KMS-11 (cell line): ENCODE measurements at regions not wholly inside any gene's neighbourhood (a gene's known extent, or its start where the extent isn't known, plus 50 kb on each side); places are given as distances from the start of the nearest gene placed in this dataset.

Experiments
- H2AFZ ChIP-seq: fragments of 200-600 bp; sonication (generic); 2 replicates; pipeline ENCODE4 v1.6.1; 2016; ENCODE audit warnings: antibody characterized with exemption, mixed run types, low read depth
- H3K27ac ChIP-seq: fragments of 200-600 bp; sonication (generic); 2 replicates; pipeline ENCODE4 v1.6.1; 2016; ENCODE audit warnings: mild to moderate bottlenecking, mixed run types
- H3K27me3 ChIP-seq: fragments of 200-600 bp; sonication (generic); 2 replicates; pipeline ENCODE4 v1.6.1; 2017; ENCODE audit warnings: mild to moderate bottlenecking, low read depth, mixed run types, moderate library complexity; ENCODE audit not compliant: insufficient read depth
- H3K36me3 ChIP-seq: fragments of 200-600 bp; sonication (generic); 2 replicates; pipeline ENCODE4 v1.6.1; 2017; ENCODE audit warnings: mild to moderate bottlenecking, mixed run types; ENCODE audit not compliant: insufficient read depth
- H3K4me1 ChIP-seq: fragments of 200-600 bp; sonication (generic); 2 replicates; pipeline ENCODE4 v1.6.1; 2016; ENCODE audit warnings: mild to moderate bottlenecking, low read depth, mixed run types; ENCODE audit not compliant: poor library complexity, severe bottlenecking
- H3K4me2 ChIP-seq: fragments of 200-600 bp; sonication (generic); 2 replicates; pipeline ENCODE4 v1.7.0; 2016; ENCODE audit warnings: mild to moderate bottlenecking, mixed run types
- H3K4me3 ChIP-seq: fragments of 200-600 bp; sonication (generic); IDR thresholded peaks from 2 replicates; pipeline ENCODE4 v1.6.1; 2017; ENCODE audit warnings: low read depth, low read length, mixed read lengths; ENCODE audit not compliant: insufficient read depth
- H3K79me2 ChIP-seq: fragments of 200-600 bp; sonication (generic); 2 replicates; pipeline ENCODE4 v1.6.1; 2016; ENCODE audit warnings: low read depth, mixed run types; ENCODE audit not compliant: insufficient read depth
- H3K9ac ChIP-seq: fragments of 200-600 bp; sonication (generic); 2 replicates; pipeline ENCODE4 v1.6.1; 2016; ENCODE audit warnings: mild to moderate bottlenecking, mixed run types
- H4K20me1 ChIP-seq: fragments of 200-600 bp; sonication (generic); 2 replicates; pipeline ENCODE4 v1.6.1; 2016; ENCODE audit warnings: mild to moderate bottlenecking, mixed run types; ENCODE audit not compliant: insufficient read depth
- TF ChIP-seq, protein P1 (sequence below): fragments of 200-600 bp; sonication (generic); conservative IDR thresholded peaks from 2 replicates; pipeline ENCODE4 v1.6.1; 2017; ENCODE audit warnings: low read depth, mild to moderate bottlenecking, antibody characterized with exemption, low read length, moderate library complexity, mixed read lengths

GRCh38 chrX:122092978-122093377 is 1045.6 kb downstream of the GLUD2 start:
- Histone ChIP-seq H4K20me1 (no peaks in the 10 kb centered on the region), H3K27ac (no peak overlapping the region), H3K4me3 (no peak overlapping the region), H3K27me3 (no peaks in the 10 kb centered on the region), H3K36me3 (no peaks in the 10 kb centered on the region), H3K79me2 (no peaks in the 10 kb centered on the region), H3K9ac (no peak overlapping the region), H3K4me2 (no peak overlapping the region), H2AFZ (no peak overlapping the region), H3K4me1 (no peaks in the 10 kb centered on the region)
- TF ChIP-seq, protein P1, sequence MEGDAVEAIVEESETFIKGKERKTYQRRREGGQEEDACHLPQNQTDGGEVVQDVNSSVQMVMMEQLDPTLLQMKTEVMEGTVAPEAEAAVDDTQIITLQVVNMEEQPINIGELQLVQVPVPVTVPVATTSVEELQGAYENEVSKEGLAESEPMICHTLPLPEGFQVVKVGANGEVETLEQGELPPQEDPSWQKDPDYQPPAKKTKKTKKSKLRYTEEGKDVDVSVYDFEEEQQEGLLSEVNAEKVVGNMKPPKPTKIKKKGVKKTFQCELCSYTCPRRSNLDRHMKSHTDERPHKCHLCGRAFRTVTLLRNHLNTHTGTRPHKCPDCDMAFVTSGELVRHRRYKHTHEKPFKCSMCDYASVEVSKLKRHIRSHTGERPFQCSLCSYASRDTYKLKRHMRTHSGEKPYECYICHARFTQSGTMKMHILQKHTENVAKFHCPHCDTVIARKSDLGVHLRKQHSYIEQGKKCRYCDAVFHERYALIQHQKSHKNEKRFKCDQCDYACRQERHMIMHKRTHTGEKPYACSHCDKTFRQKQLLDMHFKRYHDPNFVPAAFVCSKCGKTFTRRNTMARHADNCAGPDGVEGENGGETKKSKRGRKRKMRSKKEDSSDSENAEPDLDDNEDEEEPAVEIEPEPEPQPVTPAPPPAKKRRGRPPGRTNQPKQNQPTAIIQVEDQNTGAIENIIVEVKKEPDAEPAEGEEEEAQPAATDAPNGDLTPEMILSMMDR = 0 out of 2 replicates have a peak, but pooled peaks have one; percentile 23

GRCh38 chrX:122094611-122095010 is 1047.2 kb downstream of the GLUD2 start:
- H3K79me2 ChIP-seq = no peaks in the 10 kb centered on the region

GRCh38 chrX:122113376-122113775 is 1066.0 kb downstream of the GLUD2 start:
- no peak overlapping the region for H3K4me3 ChIP-seq
- H3K9ac ChIP-seq = no peak overlapping the region
- H3K27ac ChIP-seq = no peak overlapping the region
- H2AFZ ChIP-seq = no peak overlapping the region
- no peaks in the 10 kb centered on the region for H4K20me1 ChIP-seq
- no peaks in the 10 kb centered on the region for H3K79me2 ChIP-seq
- H3K4me1 ChIP-seq = no peaks in the 10 kb centered on the region
- H3K27me3 ChIP-seq = no peaks in the 10 kb centered on the region
- no peak overlapping the region for H3K4me2 ChIP-seq
- TF ChIP-seq, protein P1 = no peak
- no peaks in the 10 kb centered on the region for H3K36me3 ChIP-seq

More at GRCh38 chrX:122094611-122095010, 1047.2 kb downstream of the GLUD2 start:
- H4K20me1 ChIP-seq = no peaks in the 10 kb centered on the region
- no peak overlapping the region for H2AFZ ChIP-seq
- no peak overlapping the region for H3K4me3 ChIP-seq
- H3K9ac ChIP-seq = no peak overlapping the region
- no peak overlapping the region for H3K4me2 ChIP-seq
- H3K4me1 ChIP-seq = no peaks in the 10 kb centered on the region
- H3K27ac ChIP-seq = no peak overlapping the region
- no peaks in the 10 kb centered on the region for H3K27me3 ChIP-seq
- TF ChIP-seq, protein P1 = no peak
- H3K36me3 ChIP-seq = no peaks in the 10 kb centered on the region

DNA sequence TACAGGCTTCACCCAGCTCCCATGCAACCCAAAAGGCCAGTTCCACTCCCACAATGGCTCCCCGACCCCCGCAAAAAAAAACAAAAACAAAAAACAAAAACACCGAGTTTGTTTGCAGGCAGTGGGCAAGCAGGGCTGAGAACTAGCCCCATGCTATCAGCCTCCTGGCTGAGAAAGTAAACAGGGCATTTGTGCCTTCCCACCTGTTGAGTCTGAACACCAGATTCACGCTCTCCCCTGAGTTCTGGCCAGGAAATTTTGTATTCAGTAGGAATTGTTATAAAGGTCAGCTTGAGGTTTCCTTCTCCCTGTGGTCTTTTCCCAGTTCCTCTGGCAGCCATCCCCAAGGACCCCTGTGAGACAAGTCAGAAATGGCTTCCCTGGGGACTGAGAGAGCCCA is 1066.5 kb downstream of the GLUD2 start:
- TF ChIP-seq, protein P1 = no peak
- no peaks in the 10 kb centered on the region for H3K4me1 ChIP-seq
- H3K79me2 ChIP-seq = no peaks in the 10 kb centered on the region
- no peak overlapping the region for H2AFZ ChIP-seq
- no peak overlapping the region for H3K4me2 ChIP-seq
- H3K27me3 ChIP-seq = no peaks in the 10 kb centered on the region
- no peak overlapping the region for H3K4me3 ChIP-seq
- no peaks in the 10 kb centered on the region for H3K36me3 ChIP-seq
- no peak overlapping the region for H3K27ac ChIP-seq
- no peak overlapping the region for H3K9ac ChIP-seq
- H4K20me1 ChIP-seq = no peaks in the 10 kb centered on the region
